Femur (tissue), 1 donor: ENCODE measurements at regions not wholly inside any gene's neighbourhood (a gene's known extent, or its start where the extent isn't known, plus 50 kb on each side); places are given as distances from the start of the nearest gene placed in this dataset.
"Not testable (repeated sequence)": the region's sequence is repeated elsewhere in the genome, so short reads cannot be mapped to it uniquely, and the experiment has no call there.

Source experiments
- DNase-seq: peaks from one replicate; pipeline ENCODE4 v3.0.0-alpha.2; 2017

GRCh38 chr6:150741633-150742200, 123.8 kb upstream of the MTHFD1L start:
- no peak for DNase-seq

GRCh38 chr6:150744522-150745260, 120.8 kb upstream of the MTHFD1L start:
- no peak for DNase-seq

GRCh38 chr6:150745896-150746295, 119.6 kb upstream of the MTHFD1L start:
- no peak for DNase-seq

- no peak for DNase-seq
Observed at GRCh38 chr6:150747155-150747554, 118.3 kb upstream of the MTHFD1L start.

- no peak for DNase-seq
Observed at GRCh38 chr6:150749091-150749670, 116.3 kb upstream of the MTHFD1L start.

GRCh38 chr6:150751296-150751695, 114.2 kb upstream of the MTHFD1L start:
- DNase-seq, result no peak

GRCh38 chr6:150752409-150752808, 113.1 kb upstream of the MTHFD1L start:
- DNase-seq, result no peak

DNA sequence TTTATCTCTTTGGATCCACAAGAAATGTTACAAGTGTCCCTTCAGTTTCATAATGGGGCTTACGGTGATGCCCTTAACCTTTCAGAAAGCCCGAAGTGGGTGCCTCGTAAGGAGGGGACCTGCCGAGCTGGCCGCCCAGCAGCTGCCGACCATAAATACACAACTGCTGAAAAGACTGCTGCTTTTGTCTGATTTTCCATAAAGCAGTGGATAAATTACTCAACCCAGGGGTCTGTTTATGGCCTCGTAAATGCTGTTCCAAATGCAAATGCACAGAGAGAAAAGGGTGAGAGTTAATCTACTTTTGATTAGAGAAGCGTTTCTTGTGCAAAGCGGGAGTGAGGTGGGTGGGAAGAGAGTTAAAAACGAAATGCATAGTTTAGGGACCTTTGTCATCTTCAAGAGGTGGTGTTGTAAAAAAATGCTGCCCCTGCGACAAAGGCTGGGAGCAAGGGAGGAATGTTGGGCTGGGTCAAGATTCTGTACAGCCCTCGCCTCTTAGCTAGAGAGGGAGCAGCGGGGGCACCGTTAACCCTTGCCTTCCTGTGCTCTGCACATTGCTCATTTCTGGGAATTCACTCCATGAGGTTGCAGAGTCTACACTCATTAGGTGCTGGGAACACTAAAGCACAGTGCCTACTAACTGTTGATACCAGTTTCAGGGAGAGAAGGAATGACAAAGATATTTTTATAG, 112.0 kb upstream of the MTHFD1L start:
- no peak for DNase-seq

DNA sequence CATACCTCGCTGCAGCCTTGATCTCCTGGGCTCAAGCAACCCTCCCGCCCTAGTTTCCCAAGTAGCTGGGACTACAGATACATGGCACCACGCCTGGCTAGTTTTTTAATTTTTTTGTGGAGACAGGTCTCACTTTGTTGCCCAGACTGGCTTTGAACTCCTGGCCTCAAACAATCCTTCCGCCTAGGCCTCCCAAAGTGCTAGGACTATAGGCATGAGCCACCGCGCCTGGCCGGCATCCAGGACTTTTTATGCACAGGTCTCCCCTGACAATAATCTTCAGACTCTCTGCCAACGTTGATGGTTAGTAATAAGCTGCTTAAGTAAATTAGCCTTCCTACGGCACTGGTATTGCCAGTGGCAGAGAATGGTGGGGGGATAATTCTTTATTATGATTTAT, 110.5 kb upstream of the MTHFD1L start:
- DNase-seq, result no peak

GRCh38 chr6:150755524-150755923, 110.0 kb upstream of the MTHFD1L start:
- DNase-seq, result no peak

- no peak for DNase-seq
Observed at GRCh38 chr6:150756173-150756572, 109.3 kb upstream of the MTHFD1L start.

DNA sequence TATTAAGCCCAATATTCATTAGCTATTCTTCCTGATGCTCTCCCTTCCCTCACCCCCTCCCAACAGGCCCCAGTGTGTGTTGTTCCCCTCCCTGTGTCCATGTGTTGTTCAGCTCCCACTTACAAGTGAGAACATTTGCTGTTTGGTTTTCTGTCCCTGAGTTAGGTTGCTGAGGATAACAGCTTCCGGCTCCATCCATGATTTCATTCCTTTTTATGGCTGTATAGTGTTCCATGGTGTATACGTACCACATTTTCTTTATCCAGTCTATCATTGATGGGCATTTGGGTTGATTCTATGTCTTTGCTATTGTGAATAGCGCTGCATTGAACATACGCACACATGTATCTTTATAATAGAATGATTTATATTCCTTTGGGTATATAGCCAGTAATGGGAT, 107.7 kb upstream of the MTHFD1L start:
- not testable (repeated sequence) for DNase-seq

DNA sequence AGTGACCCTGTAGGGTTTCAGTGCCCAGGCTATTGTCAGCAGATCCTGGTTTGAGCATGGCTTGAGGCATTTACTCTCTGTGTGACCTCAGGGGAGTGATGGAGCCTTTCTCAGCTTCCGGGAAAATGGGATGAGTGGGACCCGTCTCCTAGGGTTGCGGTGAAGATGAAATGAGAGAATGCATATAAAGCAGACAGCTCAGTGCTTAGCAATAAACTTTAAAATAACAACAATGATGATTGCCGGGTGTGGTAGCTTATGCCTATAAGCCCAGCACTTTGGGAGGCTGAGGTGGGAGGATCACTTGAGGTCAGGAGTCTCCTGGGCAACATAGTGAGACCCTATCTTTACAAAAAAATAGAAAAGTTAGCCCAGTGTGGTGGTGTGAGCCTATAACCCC, 106.0 kb upstream of the MTHFD1L start:
- no peak for DNase-seq

DNA sequence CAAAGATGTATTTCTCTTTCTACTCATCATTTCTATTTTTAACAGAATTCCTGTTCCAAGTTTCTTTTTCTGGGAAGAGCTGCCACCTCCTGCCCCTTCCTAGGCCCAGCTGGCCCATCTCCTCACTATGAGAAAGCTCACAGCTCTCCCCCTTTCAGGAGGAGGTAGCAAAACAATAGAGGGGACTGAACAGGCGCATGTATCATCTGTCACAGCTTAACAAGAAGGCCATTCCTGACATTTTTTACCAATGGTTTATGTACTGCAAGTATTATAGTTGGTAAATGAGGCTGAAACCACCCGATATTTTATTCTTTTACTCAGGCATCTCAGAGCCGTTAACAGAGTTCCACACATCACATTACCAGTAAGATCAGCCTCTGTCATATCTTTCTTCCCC, 103.7 kb upstream of the MTHFD1L start:
- no peak for DNase-seq

DNA sequence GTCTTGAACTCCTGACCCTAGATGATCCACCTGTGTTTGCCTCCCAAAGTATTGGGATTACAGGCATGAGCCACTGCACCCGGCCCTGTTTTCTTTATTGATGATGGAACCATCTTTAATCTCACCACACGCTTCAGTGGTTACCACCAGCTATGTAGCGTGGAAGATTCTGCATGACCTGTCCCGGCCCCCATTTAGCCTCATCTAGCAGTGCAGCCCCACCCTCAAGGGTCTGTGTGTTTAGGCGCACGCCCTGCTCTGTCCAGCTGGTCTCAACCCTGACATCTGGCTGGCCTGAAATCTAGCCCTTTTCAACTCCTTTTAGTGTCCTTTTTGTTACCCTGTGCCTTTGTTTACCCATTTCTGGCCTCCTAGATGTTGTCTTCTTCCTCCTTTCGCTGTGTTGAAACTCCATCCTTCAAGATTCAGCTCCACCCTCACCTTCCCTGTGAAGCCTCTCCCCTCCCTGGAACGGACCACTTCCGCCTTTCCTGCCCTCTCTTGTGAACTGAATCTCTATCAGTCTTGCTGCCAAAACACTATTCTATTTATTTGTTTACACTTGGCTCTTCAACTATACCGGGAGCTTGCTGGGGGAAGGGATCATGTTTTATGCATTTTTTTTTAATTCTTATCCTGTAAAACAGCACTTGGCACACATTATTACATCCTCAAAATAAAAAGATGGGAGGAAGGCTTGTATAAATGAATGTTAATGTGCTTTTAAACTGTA, 101.0 kb upstream of the MTHFD1L start:
- DNase-seq, result no peak

DNA sequence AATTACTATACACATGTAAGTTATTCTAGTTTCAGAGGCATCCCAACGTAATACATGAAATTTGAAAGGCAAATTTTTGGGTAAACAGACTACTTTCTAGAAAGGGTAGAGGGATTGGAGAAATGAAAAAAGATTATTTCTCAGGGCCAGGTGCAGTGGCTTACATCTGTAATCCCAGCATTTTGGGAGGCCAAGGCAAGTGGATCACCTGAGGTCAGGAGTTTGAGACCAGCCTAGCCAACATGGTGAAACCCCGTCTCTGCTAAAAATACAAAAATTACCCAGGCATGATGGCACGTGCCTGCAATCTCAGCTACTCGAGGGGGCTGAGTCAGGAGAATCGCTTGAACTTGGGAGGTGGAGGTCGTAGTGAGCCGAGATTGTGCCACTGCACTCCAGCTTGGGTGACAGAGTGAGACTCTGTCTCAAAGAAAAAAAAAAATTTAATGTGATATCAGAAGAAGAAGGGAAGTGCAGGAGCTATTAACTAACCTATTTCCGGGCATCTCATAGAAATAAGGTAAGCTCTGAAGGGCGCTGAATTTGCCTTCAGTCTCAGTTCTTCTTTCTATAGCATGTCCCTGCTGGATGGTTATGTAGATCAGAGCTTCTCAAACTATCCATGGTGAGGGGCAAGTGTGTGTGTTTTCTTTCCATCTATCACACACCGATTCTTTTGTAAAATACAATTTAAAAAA, 100.3 kb upstream of the MTHFD1L start:
- no peak for DNase-seq

DNA sequence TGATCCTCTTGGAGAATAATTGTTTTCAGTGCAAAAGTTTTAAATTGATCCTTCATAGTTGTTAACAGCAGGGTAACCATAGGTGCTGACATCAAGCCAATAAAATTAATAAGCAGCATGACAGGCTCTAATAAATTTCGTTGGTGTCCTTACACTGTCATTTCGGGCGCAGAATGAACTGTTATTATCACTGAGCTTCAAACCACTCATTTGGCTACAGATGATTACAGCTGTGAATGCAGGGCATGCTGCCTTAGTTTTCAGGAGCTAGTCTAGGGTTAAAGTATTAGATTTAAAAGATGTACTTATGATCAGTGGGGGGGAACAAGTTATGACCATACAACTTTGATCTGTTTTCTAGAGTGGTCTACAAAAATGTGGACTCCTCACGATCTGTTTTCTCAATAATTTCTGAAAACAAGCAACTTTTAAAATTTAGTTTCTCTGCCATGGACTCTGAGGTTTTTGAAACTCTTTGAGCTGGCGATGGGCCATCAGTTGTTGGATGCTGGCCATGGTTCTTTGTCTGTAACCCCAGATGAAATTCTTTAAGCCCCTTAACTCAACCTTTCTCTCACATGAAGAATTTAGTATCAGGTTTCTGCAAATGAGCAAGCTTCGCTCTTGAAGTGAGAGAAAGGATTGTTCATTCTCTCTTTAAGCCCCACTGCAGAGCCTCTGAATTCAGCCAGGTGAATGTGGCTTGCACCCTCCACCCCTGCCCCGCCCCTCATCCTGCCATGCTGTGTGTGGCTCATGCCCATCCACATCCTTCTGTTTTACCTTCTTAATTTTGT, 99.1 kb upstream of the MTHFD1L start:
- no peak for DNase-seq

DNA sequence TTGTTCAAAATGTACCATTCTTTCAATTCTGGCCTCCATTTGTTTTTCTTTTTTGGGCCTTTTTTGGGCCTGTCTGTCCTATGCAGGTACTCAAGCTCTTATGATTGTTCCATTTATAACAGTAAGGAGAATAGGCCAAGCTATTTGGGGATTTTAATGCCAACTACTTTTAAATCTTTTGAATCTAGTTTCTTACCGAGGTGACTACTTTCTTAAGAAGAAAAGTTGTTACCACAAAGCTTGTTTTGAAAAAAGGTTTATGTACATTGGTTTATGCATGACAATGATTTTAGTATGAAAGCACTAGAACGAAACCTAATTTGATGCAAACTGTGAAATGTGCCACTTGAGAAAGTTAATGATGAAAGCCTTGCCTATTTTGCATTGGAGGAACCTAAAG, 98.3 kb upstream of the MTHFD1L start:
- no peak for DNase-seq

GRCh38 chr6:150767571-150768018, 97.9 kb upstream of the MTHFD1L start:
- DNase-seq, result peak; percentile 57

- peak; percentile 54 for DNase-seq
Observed at GRCh38 chr6:150770637-150771036, 94.9 kb upstream of the MTHFD1L start.

GRCh38 chr6:150773969-150774368, 91.5 kb upstream of the MTHFD1L start:
- no peak for DNase-seq
